ENCODE measurements at regions not wholly inside any gene's neighbourhood (a gene's known extent, or its start where the extent isn't known, plus 50 kb on each side); places are given as distances from the start of the nearest gene placed in this dataset.

DNA sequence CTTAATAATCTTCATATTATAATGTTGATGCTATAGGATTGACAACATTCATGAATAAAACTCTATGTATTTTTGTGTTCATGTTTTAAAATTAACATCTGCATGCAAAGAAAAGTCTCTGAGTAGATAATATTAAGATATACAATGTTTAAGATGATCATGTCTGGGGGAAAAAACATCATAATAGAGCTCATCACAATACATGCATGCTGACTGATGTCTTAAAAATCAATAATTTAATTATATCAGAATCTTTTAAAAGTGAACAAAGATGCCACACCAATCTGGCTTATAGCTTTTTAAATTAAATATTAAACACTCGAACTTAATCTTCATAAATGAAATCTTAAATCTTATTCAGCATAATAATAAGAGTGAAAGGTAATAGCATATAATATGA, 933.9 kb upstream of the MIR17HG start:
- TF ChIP-seq GATA3 (IDR thresholded peaks at IDR 0.05; ENCODE audit: low read depth, low read length) (no peak), GATA2 (IDR thresholded peaks at IDR 0.05; ENCODE audit: low read depth, low read length) (no peak)

DNA sequence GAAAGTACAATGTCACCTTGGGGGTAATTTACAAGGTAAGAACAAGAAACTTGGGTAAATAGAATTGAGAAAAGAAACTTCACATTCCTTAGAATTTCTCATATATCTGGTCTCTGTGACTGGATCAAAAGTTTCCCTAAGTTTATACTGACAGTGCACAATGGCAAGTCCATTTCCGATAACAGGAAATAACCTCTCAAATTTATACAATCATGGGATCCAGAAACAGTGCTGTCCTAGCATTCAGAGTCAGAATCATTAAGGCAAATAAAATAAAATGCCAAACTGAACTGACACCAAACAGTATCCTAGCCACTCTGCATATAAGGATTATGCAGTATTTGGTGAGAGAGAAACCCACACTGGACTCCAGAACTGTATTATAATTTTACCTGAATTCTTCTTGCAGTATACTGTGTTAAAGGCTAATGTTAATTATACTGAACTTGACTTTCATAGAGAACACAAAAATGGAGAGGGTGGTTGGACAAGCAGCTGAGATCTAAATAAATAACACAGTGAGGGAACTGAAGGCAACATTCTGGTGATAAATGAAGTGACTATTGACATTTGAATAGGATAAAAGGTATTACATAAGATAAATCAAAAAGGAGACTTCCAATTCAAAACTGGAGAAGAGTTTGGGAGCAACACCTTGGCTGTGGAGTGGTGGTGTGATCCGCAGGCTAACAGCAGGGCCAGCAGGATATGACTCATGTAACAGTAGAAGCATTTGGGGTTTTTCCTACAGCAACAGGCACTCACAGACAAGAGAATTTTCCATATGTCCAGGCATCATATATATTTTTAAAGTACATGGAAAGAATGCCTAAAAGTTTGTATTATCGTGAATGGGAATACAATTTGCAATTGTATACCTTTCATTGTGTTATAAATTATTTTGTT, 932.5 kb upstream of the MIR17HG start:
- TF ChIP-seq GATA2 (IDR thresholded peaks at IDR 0.05; ENCODE audit: low read depth, low read length) (no peak), GATA3 (IDR thresholded peaks at IDR 0.05; ENCODE audit: low read depth, low read length) (no peak)

DNA sequence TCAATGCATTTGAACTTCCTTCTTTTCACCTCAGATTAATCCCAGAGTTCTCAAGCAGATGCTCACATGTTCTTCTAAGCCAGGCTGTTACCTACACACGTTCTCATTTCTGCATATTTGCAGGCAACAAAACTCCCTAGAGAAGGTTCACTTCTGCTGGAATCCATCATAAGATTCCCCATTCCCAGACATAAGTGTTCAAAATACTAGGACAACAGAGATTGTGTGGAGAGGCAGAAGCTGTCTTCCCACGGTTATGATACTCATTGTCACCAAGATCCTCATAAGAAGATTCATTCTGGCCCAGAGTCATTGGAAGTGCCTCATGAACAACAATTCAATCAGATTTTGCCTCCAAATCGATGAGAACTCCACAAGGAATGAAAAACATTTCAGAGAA, 931.6 kb upstream of the MIR17HG start:
- TF ChIP-seq GATA2 (IDR thresholded peaks at IDR 0.05; ENCODE audit: low read depth, low read length), result no peak
- TF ChIP-seq GATA3 (IDR thresholded peaks at IDR 0.05; ENCODE audit: low read depth, low read length), result no peak

DNA sequence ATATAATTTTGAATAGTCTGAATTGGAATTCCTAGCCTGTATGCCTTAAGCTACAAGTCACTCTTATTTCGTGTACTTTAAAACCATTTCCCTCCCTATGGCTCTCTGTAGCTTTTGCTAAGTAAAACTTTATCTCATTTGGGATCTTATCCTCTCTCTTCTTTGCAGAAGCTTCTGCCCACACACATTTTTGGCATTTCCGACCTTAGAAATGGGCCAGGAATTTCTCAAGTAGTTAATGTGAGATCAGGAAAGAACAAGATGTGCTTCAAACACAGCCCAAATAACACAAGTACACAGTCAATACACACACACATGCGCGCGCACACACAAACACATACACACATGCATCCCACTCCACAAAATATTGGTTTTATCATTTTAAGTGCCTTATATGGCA, 931.0 kb upstream of the MIR17HG start:
- TF ChIP-seq GATA3 (IDR thresholded peaks at IDR 0.05; ENCODE audit: low read depth, low read length) (no peak), GATA2 (IDR thresholded peaks at IDR 0.05; ENCODE audit: low read depth, low read length) (no peak; the same call in 1 of the 2 replicates)

DNA sequence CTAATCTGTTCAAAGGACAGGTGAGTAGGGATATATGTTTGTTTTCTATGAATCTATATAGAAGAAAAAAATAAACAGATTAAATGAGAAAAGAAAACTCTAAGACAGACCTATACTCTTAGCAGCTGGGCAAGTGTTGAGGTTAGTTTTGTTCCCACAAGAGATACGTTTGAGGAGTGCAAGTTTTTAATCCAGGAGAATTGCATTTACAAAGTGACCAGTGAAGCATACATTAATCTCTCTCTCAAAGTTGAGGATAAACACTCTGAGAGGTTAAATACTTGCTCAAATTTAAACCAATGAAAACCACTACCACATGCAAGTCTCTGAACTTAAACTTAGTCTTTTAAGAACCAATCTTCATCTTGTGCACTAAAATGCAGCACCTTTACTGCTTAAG, 930.5 kb upstream of the MIR17HG start:
- no peak for TF ChIP-seq GATA2 (IDR thresholded peaks at IDR 0.05; ENCODE audit: low read depth, low read length)
- TF ChIP-seq GATA3 (IDR thresholded peaks at IDR 0.05; ENCODE audit: low read depth, low read length), result no peak

DNA sequence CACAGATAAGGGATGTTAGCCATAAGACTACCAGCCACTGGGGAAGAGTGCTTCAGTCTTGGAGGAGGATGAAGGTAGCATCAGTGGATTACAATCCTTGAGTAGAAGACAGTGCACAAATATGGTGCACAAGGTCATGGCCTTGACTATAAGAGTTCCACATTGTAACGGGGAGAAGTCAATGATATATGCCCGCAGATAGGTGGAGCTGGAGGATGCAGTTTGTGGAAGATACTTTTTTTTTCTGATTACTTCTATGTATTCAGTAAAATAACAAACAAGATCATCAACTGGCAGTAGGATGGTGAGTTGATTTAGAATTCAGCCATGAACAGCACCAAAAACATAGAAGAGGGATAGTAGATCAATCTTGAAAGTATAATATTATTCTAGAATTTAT, 926.8 kb upstream of the MIR17HG start:
- TF ChIP-seq GATA2 (IDR thresholded peaks at IDR 0.05; ENCODE audit: low read depth, low read length) (no peak), GATA3 (IDR thresholded peaks at IDR 0.05; ENCODE audit: low read depth, low read length) (no peak)

DNA sequence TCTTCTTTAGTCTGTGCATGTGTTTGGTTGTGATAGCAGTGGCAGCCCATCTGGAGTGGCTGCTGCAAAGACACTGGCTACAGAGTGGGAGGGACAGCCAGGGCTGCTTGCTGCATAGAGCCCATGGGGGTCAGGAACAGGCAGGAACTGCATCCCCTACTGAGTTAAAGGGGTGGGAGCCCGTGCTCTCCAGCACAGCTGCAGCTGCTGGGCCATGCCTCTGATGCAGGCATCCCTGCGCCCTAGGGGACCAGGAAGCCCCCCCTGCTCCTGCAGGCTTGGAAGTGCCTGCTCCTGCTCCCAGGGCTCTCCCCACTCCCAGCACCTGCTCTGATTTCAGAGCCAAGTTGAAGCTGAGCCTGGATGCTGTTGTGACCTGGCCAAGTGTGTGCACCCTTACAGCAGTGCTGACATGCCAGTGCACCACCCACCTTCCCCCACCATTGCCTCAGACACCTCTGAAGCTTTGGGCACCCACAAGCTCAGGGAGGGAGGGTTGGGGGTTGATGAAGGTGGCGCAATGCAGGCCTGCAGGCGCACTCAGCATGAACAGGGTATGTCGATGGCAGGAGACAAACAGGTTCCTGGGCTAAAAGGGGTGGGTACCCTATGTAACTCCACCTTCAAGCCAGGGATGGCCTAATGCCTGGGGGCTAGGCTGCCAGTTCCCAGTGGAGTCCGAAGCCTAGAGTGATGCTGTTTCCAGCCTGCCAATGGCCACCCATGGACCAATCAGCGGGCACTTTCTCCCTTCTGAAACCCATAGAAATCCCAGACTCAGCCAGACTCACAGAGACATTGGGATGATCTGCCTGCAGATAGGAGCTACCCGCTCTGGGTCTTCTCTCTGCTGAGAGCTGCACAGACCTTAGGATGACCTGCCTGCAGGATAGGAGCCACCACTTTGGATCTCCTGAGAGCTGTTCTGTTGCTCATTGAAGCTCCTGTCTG, 919.9 kb upstream of the MIR17HG start:
- TF ChIP-seq GATA3 (IDR thresholded peaks at IDR 0.05; ENCODE audit: low read depth, low read length) (no peak), GATA2 (IDR thresholded peaks at IDR 0.05; ENCODE audit: low read depth, low read length) (no peak)

DNA sequence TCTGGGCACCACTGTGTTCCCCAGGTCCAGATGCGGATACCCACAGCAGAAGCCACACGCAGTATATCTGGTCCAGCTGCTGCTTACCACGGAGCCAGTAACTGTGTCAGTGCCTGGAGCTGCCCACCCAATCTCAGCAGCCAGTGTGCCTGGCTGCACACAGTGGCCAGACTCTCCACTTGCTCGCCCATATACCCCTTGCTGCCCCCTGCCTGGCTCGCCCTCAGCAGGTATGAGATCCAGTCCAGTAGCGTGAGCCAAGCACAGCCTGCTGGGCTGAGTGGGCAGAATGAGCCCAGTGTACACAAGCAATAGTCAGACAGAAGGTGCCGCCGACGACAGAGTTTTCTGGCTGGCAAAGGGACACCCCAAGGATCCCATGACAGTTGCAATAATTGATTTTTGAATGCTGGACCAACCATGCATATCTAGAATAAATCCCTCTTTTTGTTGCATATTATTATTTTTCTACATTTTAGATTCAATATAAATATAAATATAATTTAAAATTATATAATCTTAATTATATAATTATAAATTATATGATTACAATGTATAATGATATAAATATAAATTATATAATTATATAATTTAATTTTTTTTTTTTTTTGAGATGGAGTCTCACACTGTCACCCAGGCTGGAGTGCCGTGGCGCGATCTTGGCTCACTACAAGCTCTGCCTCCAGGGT, 918.8 kb upstream of the MIR17HG start:
- no peak for TF ChIP-seq GATA2 (IDR thresholded peaks at IDR 0.05; ENCODE audit: low read depth, low read length)

DNA sequence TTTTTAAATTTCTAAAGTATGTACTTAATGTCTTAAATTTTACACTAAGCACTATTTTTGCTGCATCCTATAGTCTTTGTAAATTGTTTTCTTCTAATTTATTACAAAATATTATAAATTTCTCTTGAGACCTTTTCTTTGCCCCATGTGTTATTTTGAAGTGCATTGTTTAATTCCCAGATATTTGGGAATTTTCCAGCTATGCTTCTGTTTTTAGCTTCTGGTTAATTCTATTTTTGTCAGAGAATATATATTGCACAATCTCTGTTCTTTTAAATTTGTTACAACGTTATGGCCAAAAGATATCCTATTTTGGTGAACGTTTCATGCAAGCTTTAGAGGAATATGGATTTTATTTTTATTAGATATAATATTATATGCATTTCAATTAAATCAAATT, 917.4 kb upstream of the MIR17HG start:
- TF ChIP-seq GATA3 (IDR thresholded peaks at IDR 0.05; ENCODE audit: low read depth, low read length), result no peak
- no peak for TF ChIP-seq GATA2 (IDR thresholded peaks at IDR 0.05; ENCODE audit: low read depth, low read length)

DNA sequence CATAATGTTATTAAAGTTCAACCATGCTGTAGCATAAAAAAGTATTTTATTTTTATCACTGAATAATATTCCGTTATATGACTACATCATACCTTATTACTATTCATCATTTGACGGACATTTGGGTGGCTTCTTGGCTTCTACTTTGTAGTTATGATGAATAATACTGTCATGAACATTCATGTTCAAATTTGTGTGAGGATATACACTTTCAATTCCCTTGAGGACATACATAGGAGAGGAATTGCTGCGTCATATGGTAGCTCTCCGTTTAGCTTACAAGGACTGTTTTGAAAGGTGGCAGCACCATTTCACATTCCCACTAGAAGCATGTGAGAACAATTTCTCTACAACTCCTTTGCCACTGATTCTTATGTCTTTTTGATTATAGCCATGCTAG, 910.8 kb upstream of the MIR17HG start:
- TF ChIP-seq GATA3 (IDR thresholded peaks at IDR 0.05; ENCODE audit: low read depth, low read length) (no peak), GATA2 (IDR thresholded peaks at IDR 0.05; ENCODE audit: low read depth, low read length) (no peak)

DNA sequence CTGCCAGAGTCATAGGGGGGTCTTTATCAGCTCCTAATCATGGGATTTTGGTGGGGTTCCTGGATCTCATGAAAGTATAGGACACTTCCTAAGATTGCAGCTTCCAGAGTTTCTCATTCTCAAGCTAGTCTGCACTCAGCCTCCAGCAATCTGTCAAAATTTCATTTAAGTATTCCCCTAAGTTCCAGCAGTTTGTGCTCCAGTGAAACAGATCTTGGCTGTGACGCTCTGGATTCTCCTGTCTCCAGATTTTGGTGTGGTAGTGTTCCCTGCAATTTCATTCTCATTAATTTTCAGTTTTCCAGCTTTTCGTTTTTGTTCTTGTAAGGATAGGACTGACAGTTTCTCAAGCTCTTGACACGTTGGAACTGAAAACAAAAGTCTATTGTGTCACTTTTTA, 908.9 kb upstream of the MIR17HG start:
- TF ChIP-seq GATA3 (IDR thresholded peaks at IDR 0.05; ENCODE audit: low read depth, low read length) (no peak), GATA2 (IDR thresholded peaks at IDR 0.05; ENCODE audit: low read depth, low read length) (no peak)

DNA sequence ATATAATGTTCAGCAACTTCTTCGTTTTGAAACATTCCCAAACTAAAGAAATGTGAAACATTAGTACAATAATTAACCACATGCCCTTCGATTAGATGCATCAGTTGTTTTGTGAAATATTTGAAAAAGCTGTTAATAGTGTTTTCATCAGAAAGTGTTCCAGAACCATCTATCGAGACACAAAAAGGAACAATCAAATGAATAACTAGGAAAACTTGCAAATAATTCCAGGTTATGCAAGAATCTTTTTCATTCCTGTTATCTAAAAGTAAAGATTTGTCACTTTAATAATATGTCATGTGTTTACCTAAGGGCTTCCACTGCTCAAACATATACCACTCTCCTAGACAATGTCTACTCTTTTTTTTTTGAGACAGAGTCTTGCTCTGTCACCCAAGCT, 904.2 kb upstream of the MIR17HG start:
- TF ChIP-seq GATA3 (IDR thresholded peaks at IDR 0.05; ENCODE audit: low read depth, low read length) (no peak), GATA2 (IDR thresholded peaks at IDR 0.05; ENCODE audit: low read depth, low read length) (no peak)

DNA sequence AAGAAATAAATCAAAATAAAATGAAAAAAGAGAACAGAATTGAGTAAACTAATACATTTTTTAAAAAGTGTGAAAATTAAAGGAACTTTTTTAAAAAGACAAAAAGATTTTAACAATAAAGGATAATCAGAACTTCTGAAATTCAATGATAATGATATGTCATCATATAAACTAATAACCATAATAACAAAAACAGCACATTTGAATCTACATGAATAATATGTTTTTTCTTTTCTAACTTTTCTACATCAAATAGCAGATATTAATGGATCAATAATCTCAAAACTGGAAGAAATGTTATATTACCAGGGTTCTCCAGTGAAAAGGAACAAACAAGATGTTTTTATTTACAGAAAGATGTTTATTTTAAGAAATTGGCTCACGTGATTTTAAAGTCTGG, 903.3 kb upstream of the MIR17HG start:
- no peak for TF ChIP-seq GATA2 (IDR thresholded peaks at IDR 0.05; ENCODE audit: low read depth, low read length)
- no peak for TF ChIP-seq GATA3 (IDR thresholded peaks at IDR 0.05; ENCODE audit: low read depth, low read length)

DNA sequence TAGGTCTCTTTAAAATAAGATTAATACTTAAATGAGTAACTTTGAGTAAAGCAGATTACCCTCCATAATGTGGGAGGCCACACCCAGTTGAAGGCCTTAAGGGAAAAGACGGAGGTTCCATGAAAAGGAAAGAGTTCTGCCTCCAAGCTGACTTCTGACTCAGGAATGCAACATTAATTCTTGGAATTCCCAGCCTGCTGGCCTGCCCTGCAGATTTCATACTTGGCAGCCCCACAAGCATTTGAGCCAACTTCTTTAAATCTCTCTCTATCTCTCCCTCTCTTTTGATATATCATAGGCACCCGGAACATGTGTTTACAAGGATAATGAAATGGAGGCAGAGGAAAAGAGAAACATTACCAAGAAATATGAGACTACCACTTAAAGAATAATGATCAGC, 902.3 kb upstream of the MIR17HG start:
- TF ChIP-seq GATA2 (IDR thresholded peaks at IDR 0.05; ENCODE audit: low read depth, low read length) (no peak), GATA3 (IDR thresholded peaks at IDR 0.05; ENCODE audit: low read depth, low read length) (no peak)

Measured in SH-SY5Y (cell line).